Spleen (tissue), 7 donors: ENCODE measurements at regions not wholly inside any gene's neighbourhood (a gene's known extent, or its start where the extent isn't known, plus 50 kb on each side); places are given as distances from the start of the nearest gene placed in this dataset.

ENCODE experiments used
- CTCF ChIP-seq, 11 experiments: fragments of 200-600 bp in 7 of 11; fragments of 450-650 bp in 4 of 11; sonication (generic) in 4 of 11; IDR thresholded peaks in 8 of 11; conservative IDR thresholded peaks in 3 of 11; 1 replicate in 7 of 11; 2 replicates in 4 of 11; pipeline versions ENCODE4 v1.4.0 to v1.8.0; 2016 to 2021; ENCODE audit warnings: antibody characterized with exemption in 11 of 11, inconsistent platforms in 4 of 11, mild to moderate bottlenecking in 1 of 11
- POLR2A ChIP-seq, 3 donors: fragments of 450-650 bp; IDR thresholded peaks; one replicate each; pipeline ENCODE4 v1.5.1; 2017; ENCODE audit warnings: antibody characterized with exemption in 3 of 3, mild to moderate bottlenecking in 1 of 3
- POLR2AphosphoS5 ChIP-seq, 3 donors: sonication (generic); formaldehyde crosslinking; IDR thresholded peaks; one replicate each; pipeline ENCODE4 v1.5.1; 2017; ENCODE audit warnings: antibody characterized with exemption in 3 of 3
- donor health status: DM: no; HTN: no; CAD: no; lungs with moderate emphysema.
- donor health status: DM: no; HTN: no; CAD: no.
- donor health status: DM: no; HTN: no; CAD: no.

GRCh38 chr1:237975376-237975775 lies 84.7 kb upstream of the ZP4 start:
- TF ChIP-seq CTCF (IDR thresholded peaks at IDR 0.05 in 8 of 11, conservative IDR thresholded peaks at IDR 0.05 in 3 of 11) (no peak), POLR2A (IDR thresholded peaks at IDR 0.05) (no peak), POLR2AphosphoS5 (IDR thresholded peaks at IDR 0.05) (no peak)
